SU-DHL-6 (cell line): ENCODE measurements at regions not wholly inside any gene's neighbourhood (a gene's known extent, or its start where the extent isn't known, plus 50 kb on each side); places are given as distances from the start of the nearest gene placed in this dataset.

ENCODE experiments used
- H2AFZ ChIP-seq: fragments of 200-600 bp; sonication (generic); 2 replicates; pipeline ENCODE4 v1.6.1; 2014; ENCODE audit warnings: low read depth, mild to moderate bottlenecking, moderate library complexity, mixed read lengths, antibody characterized with exemption, low read length; ENCODE audit not compliant: severe bottlenecking
- H3F3A ChIP-seq: fragments of 200-600 bp; shearing (Covaris generic); 2 replicates; pipeline ENCODE4 v1.6.0; 2016; ENCODE audit warnings: antibody characterized with exemption, mild to moderate bottlenecking; ENCODE audit not compliant: insufficient read depth
- H3K27ac ChIP-seq: fragments of 200-600 bp; sonication (generic); 2 replicates; pipeline ENCODE4 v1.5.1; 2016; ENCODE audit warnings: low read depth, mild to moderate bottlenecking, low read length, moderate library complexity, mixed read lengths
- H3K27me3 ChIP-seq: fragments of 200-600 bp; sonication (generic), shearing (Covaris generic); 2 replicates; pipeline ENCODE4 v1.6.0; 2014; ENCODE audit warnings: mild to moderate bottlenecking, low read length
- H3K36me3 ChIP-seq: fragments of 200-600 bp; sonication (generic); 2 replicates; pipeline ENCODE4 v1.6.1; 2014; ENCODE audit warnings: mild to moderate bottlenecking, low read length, mixed read lengths
- H3K4me2 ChIP-seq: fragments of 300-600, 200-600 bp; shearing (Covaris generic), sonication (generic); 2 replicates; pipeline ENCODE4 v1.6.0; 2014; ENCODE audit warnings: low read length, low read depth, mild to moderate bottlenecking; ENCODE audit not compliant: poor library complexity, severe bottlenecking
- H3K4me3 ChIP-seq: fragments of 200-600 bp; sonication (generic); 2 replicates; pipeline ENCODE4 v1.5.1; 2014; ENCODE audit warnings: antibody characterized with exemption, low read length, mild to moderate bottlenecking, mixed read lengths; ENCODE audit not compliant: insufficient read depth, poor library complexity, severe bottlenecking
- H3K79me2 ChIP-seq: fragments of 200-600 bp; sonication (generic); 2 replicates; pipeline ENCODE4 v1.6.1; 2014; ENCODE audit warnings: mild to moderate bottlenecking, low read length, moderate library complexity; ENCODE audit not compliant: insufficient read depth
- H3K9ac ChIP-seq: fragments of 200-600 bp; sonication (generic); 2 replicates; pipeline ENCODE4 v1.7.0; 2014; ENCODE audit warnings: mild to moderate bottlenecking, low read length
- H3K9me2 ChIP-seq: fragments of 200-600 bp; sonication (generic); replicated peaks from 2 replicates; pipeline ENCODE4 v1.6.1; 2014; ENCODE audit warnings: low read length; ENCODE audit not compliant: insufficient read depth
- H3K9me3 ChIP-seq: fragments of 200-600 bp; sonication (generic); 2 replicates; pipeline ENCODE4 v1.6.1; 2014; ENCODE audit warnings: low read length, mixed read lengths; ENCODE audit not compliant: insufficient read depth
- H4K20me1 ChIP-seq: fragments of 200-600 bp; sonication (generic); 2 replicates; pipeline ENCODE4 v1.6.1; 2014; ENCODE audit warnings: low read depth, mild to moderate bottlenecking, antibody characterized with exemption, low read length, moderate library complexity, mixed read lengths
- EZH2phosphoT487 ChIP-seq: fragments of 200-600 bp; sonication (generic), shearing (Covaris generic); conservative IDR thresholded peaks from 2 replicates; pipeline ENCODE4 v1.6.1; 2018; ENCODE audit warnings: mild to moderate bottlenecking, antibody characterized with exemption, low read length, moderate library complexity, mixed read lengths
- TF ChIP-seq, protein P1 (sequence below): fragments of 200-600 bp; sonication (generic); IDR thresholded peaks from one replicate; pipeline ENCODE4 v1.5.1; 2017; ENCODE audit warnings: antibody characterized with exemption, mild to moderate bottlenecking, low read length, moderate library complexity; ENCODE audit not compliant: insufficient read depth, poor library complexity, severe bottlenecking

DNA sequence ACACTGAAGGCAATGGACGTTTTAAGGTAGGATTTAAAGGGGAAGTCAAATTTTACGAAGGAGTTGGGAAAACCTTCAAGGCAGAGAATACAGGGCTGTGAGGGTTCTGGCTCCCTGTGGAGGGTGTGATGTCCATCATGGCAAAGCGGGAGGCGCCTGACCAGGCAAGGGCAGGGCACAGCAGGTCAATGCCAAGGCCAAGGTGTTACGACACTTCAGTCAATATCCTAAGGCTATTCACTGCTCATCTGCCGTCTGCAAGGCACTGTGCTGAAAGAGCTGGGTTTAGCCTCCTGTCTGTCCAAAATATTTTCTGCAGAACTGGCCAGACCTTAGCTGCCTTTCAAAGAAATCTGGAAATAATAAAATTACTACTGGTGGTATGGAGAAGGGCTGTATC lies 297.9 kb upstream of the MGMT start:
- Histone ChIP-seq H2AFZ (no peak overlapping the region), H3K27ac (no peak overlapping the region), H3K4me2 (no peak overlapping the region), H3K9me2 (no peaks in the 10 kb centered on the region), H3K9me3 (no peaks in the 10 kb centered on the region), H3K27me3 (no peaks in the 10 kb centered on the region), H3K9ac (no peak overlapping the region), H3F3A (no peaks in the 10 kb centered on the region), H3K36me3 (no peaks in the 10 kb centered on the region), H3K4me3 (no peak overlapping the region), H4K20me1 (no peaks in the 10 kb centered on the region), H3K79me2 (no peaks in the 10 kb centered on the region)
- no peak for TF ChIP-seq EZH2phosphoT487
- TF ChIP-seq, protein P1, sequence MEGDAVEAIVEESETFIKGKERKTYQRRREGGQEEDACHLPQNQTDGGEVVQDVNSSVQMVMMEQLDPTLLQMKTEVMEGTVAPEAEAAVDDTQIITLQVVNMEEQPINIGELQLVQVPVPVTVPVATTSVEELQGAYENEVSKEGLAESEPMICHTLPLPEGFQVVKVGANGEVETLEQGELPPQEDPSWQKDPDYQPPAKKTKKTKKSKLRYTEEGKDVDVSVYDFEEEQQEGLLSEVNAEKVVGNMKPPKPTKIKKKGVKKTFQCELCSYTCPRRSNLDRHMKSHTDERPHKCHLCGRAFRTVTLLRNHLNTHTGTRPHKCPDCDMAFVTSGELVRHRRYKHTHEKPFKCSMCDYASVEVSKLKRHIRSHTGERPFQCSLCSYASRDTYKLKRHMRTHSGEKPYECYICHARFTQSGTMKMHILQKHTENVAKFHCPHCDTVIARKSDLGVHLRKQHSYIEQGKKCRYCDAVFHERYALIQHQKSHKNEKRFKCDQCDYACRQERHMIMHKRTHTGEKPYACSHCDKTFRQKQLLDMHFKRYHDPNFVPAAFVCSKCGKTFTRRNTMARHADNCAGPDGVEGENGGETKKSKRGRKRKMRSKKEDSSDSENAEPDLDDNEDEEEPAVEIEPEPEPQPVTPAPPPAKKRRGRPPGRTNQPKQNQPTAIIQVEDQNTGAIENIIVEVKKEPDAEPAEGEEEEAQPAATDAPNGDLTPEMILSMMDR = no peak

DNA sequence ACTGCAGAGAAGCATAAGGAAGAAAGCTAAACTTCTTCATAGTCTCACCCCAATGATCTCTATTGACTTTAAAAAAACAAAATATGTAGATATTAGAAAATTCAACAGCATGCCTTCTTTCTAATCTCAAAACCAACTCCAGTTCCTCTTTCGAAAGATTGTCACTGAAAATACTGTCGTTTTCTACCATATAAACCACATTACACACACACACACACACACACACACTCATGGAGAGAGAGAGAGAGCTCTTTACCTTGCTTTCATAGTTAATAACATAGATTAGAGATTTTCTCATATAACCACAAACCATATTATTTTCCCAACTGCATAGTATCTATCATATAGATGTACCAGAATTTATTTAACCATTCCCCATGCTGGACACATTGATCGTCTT lies 296.2 kb upstream of the MGMT start:
- Histone ChIP-seq H3K27ac (no peak overlapping the region), H3K79me2 (no peaks in the 10 kb centered on the region), H3K9me2 (no peaks in the 10 kb centered on the region), H3K9me3 (no peaks in the 10 kb centered on the region), H3F3A (no peaks in the 10 kb centered on the region), H3K4me3 (no peak overlapping the region), H3K9ac (no peak overlapping the region), H3K27me3 (no peaks in the 10 kb centered on the region), H3K4me2 (no peak overlapping the region), H2AFZ (no peak overlapping the region), H3K36me3 (no peaks in the 10 kb centered on the region), H4K20me1 (no peaks in the 10 kb centered on the region)
- no peak for TF ChIP-seq EZH2phosphoT487
- TF ChIP-seq, protein P1 = no peak

DNA sequence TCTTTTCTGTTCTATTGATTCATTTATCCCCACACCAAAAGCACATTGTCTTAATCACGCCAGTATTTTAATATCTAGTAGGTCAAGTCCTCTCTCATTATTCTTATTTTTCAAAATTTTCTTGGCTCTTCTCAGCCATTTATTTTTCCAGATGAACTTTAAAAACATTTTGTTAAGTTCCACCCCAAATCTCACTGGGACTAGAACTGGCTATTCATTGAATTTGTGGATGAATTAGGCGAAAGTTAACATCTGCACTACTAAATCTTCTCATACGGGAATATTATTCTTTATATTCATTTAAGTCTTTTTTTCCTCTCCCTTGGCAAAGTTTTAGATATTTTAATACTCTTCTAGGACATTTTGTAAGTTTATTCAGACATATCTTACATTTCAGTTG lies 295.2 kb upstream of the MGMT start:
- Histone ChIP-seq H3K9ac (no peak overlapping the region), H3F3A (no peaks in the 10 kb centered on the region), H2AFZ (no peak overlapping the region), H3K4me3 (no peak overlapping the region), H3K4me2 (no peak overlapping the region), H3K79me2 (no peaks in the 10 kb centered on the region), H3K9me3 (no peaks in the 10 kb centered on the region), H4K20me1 (no peaks in the 10 kb centered on the region), H3K9me2 (no peaks in the 10 kb centered on the region), H3K36me3 (no peaks in the 10 kb centered on the region), H3K27me3 (no peaks in the 10 kb centered on the region), H3K27ac (no peak overlapping the region)
- no peak for TF ChIP-seq EZH2phosphoT487
- TF ChIP-seq, protein P1 = no peak
